GM18508 (cell line): ENCODE measurements at regions not wholly inside any gene's neighbourhood (a gene's known extent, or its start where the extent isn't known, plus 50 kb on each side); places are given as distances from the start of the nearest gene placed in this dataset.
"Not testable (repeated sequence)": the region's sequence is repeated elsewhere in the genome, so short reads cannot be mapped to it uniquely, and the experiment has no call there.

Experiments used
- ATAC-seq: cut with Tn5 transposase; IDR thresholded peaks from one replicate; pipeline ENCODE4 v1.9.1; 2021; ENCODE audit warnings: moderate number of reproducible peaks; ENCODE audit not compliant: insufficient read depth, unreplicated experiment

DNA sequence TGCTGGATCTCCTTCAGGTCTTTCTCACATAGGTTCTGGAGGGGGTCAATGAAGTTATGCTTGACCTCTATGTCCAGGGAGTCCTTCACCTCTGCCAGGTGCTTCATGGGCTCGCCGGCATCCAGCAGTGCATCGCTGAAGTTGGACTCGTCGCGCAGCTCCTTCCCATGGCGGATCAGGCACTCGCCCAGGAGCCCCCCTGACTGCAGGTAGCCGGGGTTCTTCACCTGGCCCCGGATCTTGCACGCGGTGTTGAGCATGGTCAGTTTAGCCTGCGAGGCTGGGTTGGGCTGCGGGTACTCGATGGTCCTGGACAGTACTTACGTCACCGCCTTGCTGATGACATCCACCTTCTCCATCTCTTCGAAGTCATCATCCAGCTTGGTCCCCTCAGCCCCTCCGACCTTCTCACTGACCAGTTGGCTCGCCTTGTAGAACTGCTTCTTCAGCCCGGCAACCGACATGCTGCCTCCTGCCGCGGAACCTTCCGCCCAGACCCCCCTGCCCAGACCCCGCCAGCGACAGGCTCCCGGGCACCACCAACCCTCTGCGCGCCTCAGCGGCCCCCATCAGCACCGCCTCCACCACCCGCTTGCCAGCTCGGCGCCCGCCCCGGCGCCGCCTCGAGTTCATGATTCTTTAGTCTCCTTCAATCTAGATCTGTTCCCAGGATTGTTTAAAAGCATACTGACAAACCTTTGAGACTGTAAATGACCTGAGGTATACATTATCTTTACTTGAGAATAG, 99.8 kb downstream of the KPNA2 start:
- ATAC-seq = no peak

- ATAC-seq = no peak
Measured at GRCh38 chr17:68141050-68141449, 105.5 kb downstream of the KPNA2 start.

DNA sequence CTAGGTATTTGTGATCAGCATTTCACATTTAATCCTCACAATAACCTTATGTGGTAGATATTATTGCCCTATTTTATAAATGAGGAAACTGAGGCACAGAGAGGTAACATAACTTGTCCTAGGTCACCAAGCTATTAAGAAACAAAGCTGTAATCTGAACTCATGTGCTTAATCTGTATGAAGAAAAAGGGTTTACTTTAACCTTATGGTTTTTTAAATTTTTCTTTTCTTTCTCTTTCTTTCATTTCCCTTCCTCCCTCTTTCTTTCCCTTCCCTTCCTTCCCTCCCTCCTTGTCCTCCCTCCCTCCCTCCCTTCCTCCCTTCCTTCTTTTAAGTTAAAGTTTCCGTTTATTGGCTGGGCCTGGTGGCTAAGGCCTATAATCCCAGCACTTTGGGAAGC, 105.2 kb upstream of the AMZ2 start:
- no peak for ATAC-seq

DNA sequence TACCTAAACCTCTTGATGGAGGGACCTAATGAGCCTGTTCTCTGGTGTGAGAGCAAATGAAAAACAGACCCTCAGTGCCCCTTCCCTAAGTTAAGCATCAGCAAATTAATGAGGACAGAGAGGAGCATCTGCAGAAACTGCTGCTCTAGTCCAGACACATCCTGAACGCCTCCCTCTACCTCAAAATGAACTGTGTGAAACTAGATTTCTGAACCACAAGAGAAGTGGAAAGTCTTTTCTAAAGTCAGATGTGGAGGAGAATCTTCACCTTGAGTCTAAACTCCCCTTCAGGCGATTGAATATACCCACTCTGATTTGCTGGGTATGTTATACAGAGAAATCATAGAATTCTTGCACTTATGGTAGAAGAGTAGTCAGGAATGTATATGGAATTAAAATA, 104.4 kb upstream of the AMZ2 start:
- no peak for ATAC-seq

DNA sequence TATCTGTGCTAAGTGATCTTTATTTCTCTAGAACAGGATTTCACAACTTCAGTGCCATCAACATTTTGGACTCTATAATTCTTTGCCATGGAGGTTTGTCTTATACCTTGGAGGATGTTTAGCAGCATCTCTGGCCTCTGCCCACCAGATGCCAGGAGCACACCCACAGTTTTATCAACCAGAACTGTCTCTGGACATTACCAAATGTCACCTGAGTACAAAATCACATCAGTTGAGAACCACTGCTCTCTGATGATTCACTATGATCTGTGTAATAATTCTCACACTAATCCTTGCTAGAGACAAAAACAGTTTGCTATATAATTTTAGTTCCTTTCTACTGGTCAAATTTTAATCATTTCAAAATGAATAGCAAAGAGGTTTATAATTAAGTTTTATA, 102.8 kb upstream of the AMZ2 start:
- ATAC-seq = no peak

DNA sequence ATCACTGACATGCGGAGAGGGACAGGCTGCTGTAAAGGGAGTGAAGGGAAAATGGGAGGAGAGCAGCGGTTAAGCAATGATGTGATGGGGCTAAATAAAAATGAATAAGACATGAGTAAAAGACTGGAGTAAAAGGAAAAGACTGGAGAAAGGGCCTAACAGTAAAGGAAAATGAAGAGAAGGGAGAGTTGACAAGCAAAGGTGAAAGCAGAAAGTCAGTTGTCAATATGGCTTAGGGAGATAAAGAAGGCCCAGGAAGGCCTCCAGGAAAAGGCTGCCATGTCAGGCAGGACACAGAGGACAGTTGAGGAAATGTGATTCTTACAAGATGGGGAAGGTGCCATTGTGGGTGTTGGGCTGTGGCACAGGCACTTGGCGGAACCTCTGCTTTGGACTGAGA, 98.9 kb upstream of the AMZ2 start:
- ATAC-seq = no peak

DNA sequence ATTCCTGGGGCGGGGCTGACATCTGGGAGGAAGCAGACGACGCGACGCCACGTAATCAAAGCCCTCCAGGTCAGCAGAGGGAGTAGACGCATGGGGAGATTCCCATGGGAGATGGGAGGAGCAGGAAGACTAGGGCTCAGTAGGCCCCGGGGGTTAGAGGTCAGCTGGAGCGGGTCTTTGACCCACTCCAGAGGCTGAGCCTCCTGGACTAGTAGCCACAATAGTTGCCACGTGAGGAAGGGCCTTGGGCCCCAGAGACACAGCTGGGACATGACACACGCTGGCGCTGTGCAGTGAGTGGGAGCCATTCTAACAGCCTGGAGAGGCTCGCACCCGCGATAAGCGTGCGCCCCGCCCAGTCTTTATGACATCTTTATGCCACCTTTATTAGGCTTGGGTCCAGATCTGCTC, 95.7 kb upstream of the AMZ2 start:
- no peak for ATAC-seq

DNA sequence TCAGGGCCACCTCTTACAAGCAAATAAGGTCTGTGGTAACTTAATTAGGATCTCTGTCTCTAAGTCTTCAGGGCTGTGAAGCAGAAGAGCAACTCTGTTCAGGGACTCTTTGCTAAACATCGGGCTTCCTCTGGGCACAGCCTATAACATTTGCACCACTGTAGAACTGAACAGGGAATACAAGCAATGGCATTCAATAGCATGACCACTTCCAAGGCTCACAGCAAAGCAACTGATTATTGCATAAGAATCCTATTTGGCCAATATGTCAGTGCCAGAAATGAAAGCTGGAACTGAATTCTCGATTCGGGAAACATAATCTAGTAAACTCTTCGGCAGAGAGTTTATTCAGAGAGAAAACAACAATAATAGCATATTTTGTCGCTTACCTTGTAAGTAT, 92.2 kb upstream of the AMZ2 start:
- no peak for ATAC-seq

DNA sequence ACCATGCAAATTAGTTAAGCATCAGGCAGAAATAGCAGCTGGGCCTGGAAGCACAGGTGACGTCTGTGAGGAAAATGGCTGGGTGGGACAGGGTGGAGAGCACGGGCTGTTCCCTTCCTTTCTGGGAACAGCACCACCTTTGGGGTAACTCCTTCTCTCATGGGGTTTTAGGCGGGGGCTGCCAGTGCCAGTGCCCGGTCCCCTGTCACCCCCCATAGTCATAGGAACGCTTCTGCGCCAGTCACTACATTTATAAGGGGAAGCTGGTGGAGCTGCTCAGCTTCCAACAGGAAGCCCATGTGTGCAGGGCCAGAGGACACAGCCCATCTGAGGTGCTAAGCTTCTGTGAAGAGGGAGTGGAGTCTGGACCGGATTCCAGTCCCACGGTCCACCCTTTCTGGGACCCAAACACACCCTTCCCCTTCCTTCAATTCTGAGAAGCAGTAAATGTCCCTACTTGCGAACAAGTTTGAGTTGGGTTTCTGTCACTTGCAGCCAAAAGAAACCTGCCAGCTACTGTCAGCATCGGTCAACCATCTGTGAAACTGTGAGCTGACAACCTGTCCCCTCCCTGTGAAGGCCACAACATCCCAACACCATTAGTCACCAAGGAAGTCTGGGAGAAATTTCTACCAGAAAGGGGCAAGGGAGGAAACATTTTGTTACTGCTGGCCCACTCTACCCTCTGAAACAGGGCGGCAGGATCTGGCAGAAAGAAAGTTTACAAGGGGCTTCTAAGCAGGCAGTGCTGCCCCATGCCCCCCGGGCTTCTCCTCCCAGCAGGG, 86.0 kb upstream of the AMZ2 start:
- ATAC-seq = no peak

GRCh38 chr17:68168273-68169164, 79.3 kb upstream of the AMZ2 start:
- not testable (repeated sequence) for ATAC-seq

DNA sequence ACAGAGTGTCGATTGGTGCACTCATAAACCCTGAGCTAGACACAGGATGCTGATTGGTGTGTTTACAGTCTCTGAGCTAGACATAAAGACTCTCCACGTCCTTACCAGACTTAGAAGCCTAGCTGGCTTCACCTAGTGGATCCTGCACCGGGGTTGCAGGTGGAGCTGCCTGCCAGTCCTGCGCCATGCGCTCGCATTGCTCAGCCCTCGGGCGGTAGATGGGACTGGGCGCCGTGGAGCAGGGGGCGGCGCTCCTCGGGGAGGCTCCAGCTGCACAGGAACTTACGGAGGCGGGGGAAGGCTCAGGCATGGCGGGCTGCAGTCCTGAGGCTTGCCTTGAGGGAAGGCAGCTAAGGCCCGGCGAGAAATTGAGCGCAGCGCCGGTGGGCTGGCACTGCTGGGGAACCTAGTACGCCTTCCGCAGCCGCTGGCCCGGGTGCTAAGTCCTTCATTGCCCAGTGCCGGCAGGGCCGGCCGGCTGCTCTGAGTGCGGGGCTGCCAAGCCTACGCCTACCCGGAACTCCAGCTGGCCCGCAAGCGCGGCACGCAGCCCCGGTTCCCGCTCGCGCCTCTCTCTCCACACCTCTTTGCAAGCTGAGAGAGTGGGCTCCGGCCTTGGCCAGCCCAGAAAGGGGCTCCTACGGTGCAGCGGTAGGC, 78.5 kb upstream of the AMZ2 start:
- ATAC-seq = not testable (repeated sequence)

DNA sequence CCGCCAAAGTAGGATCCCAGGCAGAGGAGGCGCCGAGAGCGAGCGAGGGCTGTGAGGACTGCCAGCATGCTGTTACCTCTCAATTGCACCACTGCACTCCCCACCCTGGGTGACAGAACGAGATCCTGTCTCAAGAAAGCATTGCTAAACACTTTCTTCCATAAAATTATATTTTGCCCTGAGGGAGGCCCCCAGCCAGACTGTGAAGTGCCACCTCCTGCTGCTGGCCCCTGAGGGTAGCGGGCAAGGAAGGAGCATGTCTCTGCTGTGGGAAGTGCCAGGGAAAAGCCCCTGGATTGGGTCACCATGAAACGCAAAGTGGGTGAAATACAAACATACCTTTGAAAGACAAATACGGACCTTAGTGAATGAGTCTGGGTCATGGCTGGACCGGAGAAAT, 78.0 kb upstream of the AMZ2 start:
- ATAC-seq = no peak

- ATAC-seq = no peak
Measured at GRCh38 chr17:68170246-68170645, 77.6 kb upstream of the AMZ2 start.

GRCh38 chr17:68172461-68172954, 75.3 kb upstream of the AMZ2 start:
- no peak for ATAC-seq

DNA sequence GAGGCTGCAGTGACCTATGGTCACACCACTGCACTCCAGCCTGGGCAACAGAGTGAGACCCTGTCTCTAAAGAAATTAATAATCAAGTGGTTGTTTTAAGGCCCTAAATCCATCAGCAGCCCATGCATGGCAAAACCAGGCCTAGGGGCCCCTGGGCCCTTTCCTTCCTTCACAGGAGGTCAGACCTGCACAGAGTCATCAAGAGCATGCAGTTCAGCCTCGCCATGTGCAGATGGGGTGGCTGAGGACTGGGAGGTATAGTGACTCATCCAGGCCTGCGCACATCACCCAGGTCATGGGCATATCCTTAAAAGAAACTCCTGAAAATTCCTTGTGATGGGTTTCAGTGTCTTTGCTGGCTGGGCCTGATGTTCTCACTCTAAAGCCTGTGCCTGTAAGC, 72.4 kb upstream of the AMZ2 start:
- no peak for ATAC-seq

- no peak for ATAC-seq
Measured at GRCh38 chr17:68175905-68176304, 71.9 kb upstream of the AMZ2 start.

DNA sequence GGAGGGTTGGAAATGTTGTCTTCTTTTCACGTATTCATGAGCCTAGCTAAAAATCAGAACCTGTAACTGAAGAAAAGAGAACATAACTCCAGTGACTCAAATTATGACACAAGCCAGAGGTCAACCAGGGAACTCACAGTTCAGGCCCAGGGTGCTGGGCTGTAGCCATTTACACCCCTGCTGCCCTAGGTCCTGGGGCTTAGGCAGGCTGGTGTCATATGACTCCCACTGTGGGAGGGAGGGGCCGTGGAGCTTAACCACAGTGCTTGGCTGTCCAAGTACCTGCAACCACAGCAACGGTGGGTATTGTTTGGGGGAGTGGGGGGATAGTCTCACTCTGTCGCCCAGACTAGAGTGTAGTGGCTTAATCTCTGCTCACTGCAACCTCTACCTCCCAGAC, 71.1 kb upstream of the AMZ2 start:
- no peak for ATAC-seq

DNA sequence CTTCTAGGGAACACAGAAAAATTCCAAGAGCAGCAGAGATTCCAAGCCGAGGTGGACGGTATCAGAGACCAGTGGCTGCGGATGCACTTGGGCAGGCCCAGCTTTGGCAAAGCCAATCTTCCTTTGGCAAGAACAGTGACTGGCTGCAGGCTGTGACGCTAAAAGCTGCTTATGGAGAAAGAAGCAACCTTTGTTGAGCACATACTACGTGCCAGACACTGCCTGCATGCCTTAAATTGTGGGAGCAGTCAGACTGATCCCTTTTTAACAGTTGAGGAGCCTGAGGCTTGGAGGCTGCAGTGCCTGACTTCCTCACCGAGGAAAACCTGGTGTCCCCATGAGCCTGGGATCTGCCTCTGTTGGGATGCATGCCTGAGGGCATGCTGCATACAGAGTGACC, 69.0 kb upstream of the AMZ2 start:
- ATAC-seq = no peak

DNA sequence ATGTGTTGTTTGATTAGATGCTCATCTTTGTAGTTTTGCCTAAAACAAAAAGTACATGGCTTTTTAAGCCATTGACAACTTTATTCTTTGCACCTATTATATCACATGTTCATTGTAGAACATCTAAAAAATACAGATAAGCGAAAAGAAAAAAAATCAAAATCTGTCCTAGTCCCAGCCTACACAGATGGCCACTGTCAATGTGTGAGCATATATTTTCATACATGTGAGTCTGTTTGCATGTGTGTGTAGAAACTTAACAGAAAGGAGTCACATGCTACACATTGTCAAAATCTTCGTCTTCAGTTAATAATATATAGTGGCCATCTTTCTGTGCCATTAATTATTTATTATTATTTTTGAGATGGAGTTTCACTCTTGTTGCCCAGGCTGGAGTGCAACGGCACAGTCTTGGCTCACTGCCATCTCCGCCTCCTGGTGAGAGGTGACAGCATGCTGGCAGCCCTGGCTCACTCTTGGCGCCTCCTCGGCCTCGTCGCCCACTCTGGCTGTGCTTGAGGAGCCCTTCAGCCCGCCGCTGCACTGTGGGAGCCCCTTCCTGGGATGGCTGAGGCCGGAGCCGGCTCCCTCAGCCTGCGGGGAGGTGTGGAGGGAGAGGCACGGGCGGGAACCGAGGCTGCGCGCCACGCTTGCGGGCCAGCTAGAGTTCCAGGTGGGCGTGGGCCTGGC, 68.5 kb upstream of the AMZ2 start:
- ATAC-seq = no peak

DNA sequence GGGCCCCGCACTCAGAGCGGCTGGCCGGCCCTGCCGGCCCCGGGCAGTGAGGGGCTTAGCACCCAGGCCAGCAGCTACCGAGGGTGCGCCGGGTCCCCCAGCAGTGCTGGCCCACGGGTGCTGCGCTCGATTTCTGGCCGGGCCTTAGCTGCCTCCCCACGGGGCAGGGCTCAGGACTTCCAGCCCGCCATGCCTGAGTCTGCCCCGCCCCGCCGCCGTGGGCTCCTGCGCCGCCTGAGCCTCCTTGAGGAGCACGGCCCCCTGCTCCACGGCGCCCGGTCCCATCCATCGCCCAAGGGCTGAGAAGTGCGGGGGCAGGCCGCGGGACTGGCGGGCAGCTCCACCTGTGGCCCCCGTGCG, 67.9 kb upstream of the AMZ2 start:
- ATAC-seq = no peak
